Neural cell (in vitro differentiated cells): ENCODE measurements at regions not wholly inside any gene's neighbourhood (a gene's known extent, or its start where the extent isn't known, plus 50 kb on each side); places are given as distances from the start of the nearest gene placed in this dataset.

Experiments
- H2AFZ ChIP-seq: fragments of 200-600, 300-800 bp; sonication (generic), shearing (Covaris generic); 2 replicates; pipeline ENCODE4 v1.6.0; 2014; ENCODE audit warnings: low read depth, mild to moderate bottlenecking, antibody characterized with exemption, low read length, moderate library complexity
- H3F3A ChIP-seq: fragments of 200-600 bp; shearing (Covaris generic); 2 replicates; pipeline ENCODE4 v1.6.1; 2016; ENCODE audit warnings: mild to moderate bottlenecking, moderate library complexity, mixed read lengths, antibody characterized with exemption, low read length; ENCODE audit not compliant: insufficient read depth, poor library complexity, severe bottlenecking
- H3K27ac ChIP-seq: fragments of 200-600, 300-800 bp; sonication (generic), shearing (Covaris generic); 2 replicates; pipeline ENCODE4 v1.5.1; 2014; ENCODE audit warnings: mild to moderate bottlenecking, low read length, moderate library complexity
- H3K27me3 ChIP-seq: fragments of 300-800, 200-600 bp; sonication (generic), shearing (Covaris generic); 2 replicates; pipeline ENCODE4 v1.6.0; 2014; ENCODE audit warnings: mild to moderate bottlenecking, low read depth, low read length, moderate library complexity; ENCODE audit not compliant: insufficient read depth
- H3K36me3 ChIP-seq: fragments of 300-800, 200-600 bp; sonication (generic), shearing (Covaris generic); 2 replicates; pipeline ENCODE4 v1.5.1; 2014; ENCODE audit warnings: mild to moderate bottlenecking, antibody characterized with exemption, low read length, moderate library complexity; ENCODE audit not compliant: insufficient read depth
- H3K4me2 ChIP-seq: fragments of 300-800, 200-600 bp; sonication (generic), shearing (Covaris generic); 2 replicates; pipeline ENCODE4 v1.6.0; 2014; ENCODE audit warnings: mild to moderate bottlenecking, low read length
- H3K4me3 ChIP-seq: fragments of 300-800, 200-600 bp; sonication (generic), shearing (Covaris generic); 2 replicates; pipeline ENCODE4 v1.5.1; 2014; ENCODE audit warnings: mild to moderate bottlenecking, low read length, moderate library complexity
- H3K79me2 ChIP-seq: fragments of 200-600 bp; shearing (Covaris generic); replicated peaks from 2 replicates; pipeline ENCODE4 v1.6.0; 2014; ENCODE audit warnings: mild to moderate bottlenecking, low read length, moderate library complexity; ENCODE audit not compliant: insufficient read depth
- H3K9ac ChIP-seq: fragments of 300-800, 200-600 bp; sonication (generic), shearing (Covaris generic); 2 replicates; pipeline ENCODE4 v1.6.1; 2016; ENCODE audit warnings: mild to moderate bottlenecking, low read length, mixed read lengths
- H3K9me2 ChIP-seq: fragments of 200-600 bp; shearing (Covaris generic); 2 replicates; pipeline ENCODE4 v1.6.1; 2016; ENCODE audit warnings: mild to moderate bottlenecking, low read length, mixed read lengths; ENCODE audit not compliant: insufficient read depth
- H3K9me3 ChIP-seq: fragments of 200-600, 300-800 bp; sonication (generic), shearing (Covaris generic); 2 replicates; pipeline ENCODE4 v1.6.1; 2016; ENCODE audit warnings: mild to moderate bottlenecking, mixed run types, low read length, moderate library complexity, mixed read lengths
- H4K20me1 ChIP-seq: fragments of 200-600 bp; shearing (Covaris generic); 2 replicates; pipeline ENCODE4 v1.6.1; 2016; ENCODE audit warnings: mild to moderate bottlenecking, mixed run types; ENCODE audit not compliant: insufficient read depth
- CTCF ChIP-seq: fragments of 450-650 bp; IDR thresholded peaks from 2 replicates; pipeline ENCODE4 v1.5.1; 2014; ENCODE audit warnings: antibody characterized with exemption, mild to moderate bottlenecking, moderate library complexity; ENCODE audit not compliant: poor library complexity, severe bottlenecking
- EP300 ChIP-seq: fragments of 450-650 bp; conservative IDR thresholded peaks from 2 replicates; pipeline ENCODE4 v1.6.1; 2014; ENCODE audit warnings: antibody characterized with exemption, mild to moderate bottlenecking, moderate library complexity; ENCODE audit not compliant: poor library complexity, severe bottlenecking
- EZH2 ChIP-seq: fragments of 200-600, 300-800 bp; shearing (Covaris generic), sonication (generic); IDR thresholded peaks from 2 replicates; pipeline ENCODE4 v1.6.1; 2014; ENCODE audit warnings: antibody characterized with exemption, low read length, borderline replicate concordance, mild to moderate bottlenecking; ENCODE audit not compliant: insufficient read depth, poor library complexity, severe bottlenecking
- MXI1 ChIP-seq: fragments of 450-650 bp; conservative IDR thresholded peaks from 2 replicates; pipeline ENCODE4 v1.6.1; 2014; ENCODE audit warnings: antibody characterized with exemption, mild to moderate bottlenecking; ENCODE audit not compliant: poor library complexity, severe bottlenecking
- POLR2AphosphoS5 ChIP-seq: IDR thresholded peaks from 2 replicates; pipeline ENCODE4 v1.6.1; 2012
- RAD21 ChIP-seq: fragments of 450-650 bp; conservative IDR thresholded peaks from 2 replicates; pipeline ENCODE4 v1.6.1; 2014; ENCODE audit warnings: antibody characterized with exemption, mild to moderate bottlenecking, moderate library complexity
- REST ChIP-seq: IDR thresholded peaks from 2 replicates; pipeline ENCODE4 v1.6.1; 2012; ENCODE audit warnings: borderline replicate concordance
- SMC3 ChIP-seq: fragments of 450-650 bp; conservative IDR thresholded peaks from 2 replicates; pipeline ENCODE4 v1.6.1; 2014; ENCODE audit warnings: antibody characterized with exemption, mild to moderate bottlenecking, moderate library complexity; ENCODE audit not compliant: poor library complexity
- TAF1 ChIP-seq: IDR thresholded peaks from 2 replicates; pipeline ENCODE4 v1.6.1; 2012; ENCODE audit warnings: low read depth

DNA sequence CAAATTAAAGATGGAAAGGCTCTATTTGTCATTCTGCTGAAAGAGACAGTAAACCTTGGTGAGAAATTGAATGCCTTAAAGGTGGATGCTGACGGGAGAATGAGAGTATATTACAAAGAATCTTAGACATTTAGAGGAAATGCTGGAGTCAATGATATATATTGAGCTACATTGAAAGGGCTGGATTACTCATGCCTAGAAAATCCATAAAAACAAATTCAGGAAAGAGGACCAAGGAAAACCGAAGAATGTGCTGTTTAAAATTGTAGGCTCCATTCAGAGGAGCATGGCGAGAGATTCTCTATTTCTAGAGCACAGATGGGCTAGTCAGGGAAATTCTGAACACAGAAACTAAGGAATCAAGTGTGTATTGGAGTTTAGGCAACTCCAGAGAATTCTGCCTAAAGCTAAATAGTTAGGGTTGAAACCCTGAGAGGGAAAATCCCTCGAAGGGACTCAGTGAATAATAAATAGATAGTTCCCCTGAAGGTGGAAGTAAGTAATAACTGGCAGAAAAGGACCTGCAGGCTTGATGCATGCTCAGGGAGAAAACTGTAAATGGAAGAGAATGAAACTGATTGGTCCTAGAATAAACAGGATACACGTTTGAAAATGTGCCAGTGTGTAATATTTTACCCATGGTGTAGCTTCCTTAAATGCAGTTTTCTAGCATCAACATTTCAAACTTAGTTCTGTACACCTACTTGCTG, 1532.4 kb upstream of the TENM3 start:
- Histone ChIP-seq H3K36me3 (no peaks in the 10 kb centered on the region), H3K9me3 (peaks cover 4% of the 10 kb centered on the region), H4K20me1 (no peaks in the 10 kb centered on the region), H3K27me3 (no peaks in the 10 kb centered on the region), H3F3A (no peaks in the 10 kb centered on the region), H3K4me3 (no peak overlapping the region), H3K9me2 (no peaks in the 10 kb centered on the region), H3K27ac (no peak overlapping the region), H2AFZ (no peak overlapping the region), H3K9ac (no peak overlapping the region), H3K4me2 (no peak overlapping the region), H3K79me2 (no peaks in the 10 kb centered on the region)
- TF ChIP-seq EZH2 (no peak), MXI1 (no peak), SMC3 (no peak), POLR2AphosphoS5 (no peak), EP300 (no peak), RAD21 (no peak), REST (no peak), CTCF (no peak), TAF1 (no peak)

DNA sequence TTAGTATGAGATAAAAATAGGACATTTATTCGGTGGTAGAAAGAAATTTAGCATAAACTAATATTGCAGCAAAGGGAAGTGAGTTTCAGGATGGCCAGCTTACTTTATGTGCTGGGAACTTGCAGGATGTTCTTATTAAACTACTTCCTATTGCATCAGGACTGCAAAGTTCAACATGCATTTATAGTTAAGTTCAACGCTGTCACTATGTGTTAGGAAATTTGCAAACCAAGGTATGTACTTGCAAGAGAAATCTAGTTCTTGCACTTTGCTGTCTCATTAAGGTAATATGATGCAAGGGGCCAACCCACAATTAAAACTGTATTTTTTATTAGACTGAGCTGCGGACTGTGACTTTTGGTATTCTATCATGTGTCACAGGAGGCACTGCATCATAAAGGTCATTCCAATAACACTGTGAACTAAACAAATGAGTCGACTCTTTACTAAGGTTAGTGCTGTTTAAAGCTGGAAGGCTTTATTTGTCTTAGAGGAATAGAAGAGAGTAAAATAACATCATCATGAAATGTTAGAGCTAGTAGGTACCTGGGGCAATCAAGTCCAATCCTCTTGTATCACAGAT, 1525.7 kb upstream of the TENM3 start:
- H3F3A ChIP-seq: no peaks in the 10 kb centered on the region
- H3K9ac ChIP-seq: no peak overlapping the region
- TF ChIP-seq POLR2AphosphoS5 (no peak), TAF1 (no peak), EZH2 (no peak), RAD21 (no peak), CTCF (no peak), EP300 (no peak), REST (no peak), MXI1 (no peak), SMC3 (no peak)
- no peaks in the 10 kb centered on the region for H3K9me3 ChIP-seq
- no peaks in the 10 kb centered on the region for H3K27me3 ChIP-seq
- H3K79me2 ChIP-seq: no peaks in the 10 kb centered on the region
- no peak overlapping the region for H3K4me2 ChIP-seq
- no peak overlapping the region for H3K4me3 ChIP-seq
- no peaks in the 10 kb centered on the region for H3K36me3 ChIP-seq
- H2AFZ ChIP-seq: no peak overlapping the region
- H3K9me2 ChIP-seq: no peaks in the 10 kb centered on the region
- no peak overlapping the region for H3K27ac ChIP-seq
- no peaks in the 10 kb centered on the region for H4K20me1 ChIP-seq
